ENCODE measurements at regions not wholly inside any gene's neighbourhood (a gene's known extent, or its start where the extent isn't known, plus 50 kb on each side); places are given as distances from the start of the nearest gene placed in this dataset.

DNA sequence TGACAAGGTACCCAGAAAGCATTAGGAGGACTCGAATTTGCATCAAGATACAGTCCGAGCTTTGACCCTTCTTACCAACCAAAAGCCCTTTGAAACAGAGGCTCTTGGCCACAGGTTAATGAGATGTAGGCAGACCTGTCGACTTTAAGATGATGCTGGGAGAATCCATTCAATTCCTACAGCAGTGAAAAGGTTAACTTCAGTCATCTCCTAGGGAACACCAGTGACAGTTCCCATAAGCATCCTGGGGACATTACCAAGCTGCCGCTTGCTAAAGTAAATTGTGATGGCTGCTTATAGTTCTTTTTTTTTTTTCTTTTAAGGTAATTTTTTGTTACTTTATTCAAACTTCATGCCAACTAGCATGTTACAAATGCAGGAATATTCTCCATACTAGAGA lies 379.3 kb downstream of the SOX11 start:
- no peak for DNase-seq

DNA sequence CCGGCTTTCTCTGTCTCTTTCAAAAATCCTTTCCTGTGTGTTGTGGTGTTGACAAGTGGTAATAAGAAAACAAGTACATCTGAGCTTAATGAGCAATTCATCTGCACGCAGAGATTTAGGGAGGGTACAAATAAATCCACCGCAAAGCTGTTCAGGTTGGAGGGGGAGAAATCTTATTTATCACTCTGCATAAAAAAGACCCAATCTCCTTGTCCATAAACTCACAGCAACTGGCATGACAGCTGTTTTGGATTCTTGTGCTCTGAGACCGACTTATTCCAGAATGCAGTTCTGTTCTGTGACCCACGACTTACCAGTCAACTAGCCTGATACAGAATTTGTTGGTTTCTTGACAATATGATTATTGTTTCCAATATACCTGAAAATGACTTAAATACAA lies 380.1 kb downstream of the SOX11 start:
- no peak for DNase-seq

DNA sequence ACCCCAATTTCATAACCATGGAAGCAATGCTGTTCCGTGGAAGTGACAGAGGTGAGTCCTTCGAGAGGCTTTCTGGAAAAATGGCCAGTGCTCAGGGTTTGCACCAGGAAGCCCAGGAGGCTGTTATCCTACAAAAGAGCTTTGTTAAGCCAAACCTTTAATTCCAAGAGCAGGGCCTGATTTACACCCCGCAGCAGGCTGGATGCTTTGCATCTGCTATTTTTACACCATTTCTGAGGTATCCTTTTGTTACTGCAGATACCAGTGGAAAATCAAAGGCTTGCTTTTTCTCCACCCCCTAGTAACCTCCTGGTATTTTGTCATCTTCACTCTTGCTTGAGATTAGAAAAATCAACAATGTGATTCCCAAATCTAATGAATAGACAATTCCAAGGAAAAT lies 380.6 kb downstream of the SOX11 start:
- DNase-seq, result no peak

- DNase-seq, result no peak
Observed at GRCh38 chr2:6073191-6074088, 381.3 kb downstream of the SOX11 start.

- no peak for DNase-seq
Observed at GRCh38 chr2:6074089-6074643, 382.0 kb downstream of the SOX11 start.

DNA sequence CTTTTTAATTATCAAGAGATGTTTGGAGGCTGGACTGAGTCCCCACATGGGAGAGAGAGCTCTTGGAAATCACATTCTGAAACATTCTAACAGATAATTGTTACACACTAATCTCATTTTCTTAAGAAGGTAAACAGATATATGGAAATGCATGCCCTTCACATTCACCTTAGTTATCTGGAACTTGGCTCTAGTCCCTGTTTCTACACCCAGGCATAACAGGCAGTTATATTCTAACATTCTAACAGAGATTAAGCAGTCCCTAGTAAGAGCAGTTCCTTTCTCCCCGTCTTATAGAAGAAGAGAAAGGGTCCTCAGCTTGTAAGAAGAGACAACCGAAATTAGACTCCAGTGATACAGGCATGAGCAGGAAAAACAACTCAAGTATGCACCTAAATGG lies 385.4 kb downstream of the SOX11 start:
- no peak for DNase-seq

DNA sequence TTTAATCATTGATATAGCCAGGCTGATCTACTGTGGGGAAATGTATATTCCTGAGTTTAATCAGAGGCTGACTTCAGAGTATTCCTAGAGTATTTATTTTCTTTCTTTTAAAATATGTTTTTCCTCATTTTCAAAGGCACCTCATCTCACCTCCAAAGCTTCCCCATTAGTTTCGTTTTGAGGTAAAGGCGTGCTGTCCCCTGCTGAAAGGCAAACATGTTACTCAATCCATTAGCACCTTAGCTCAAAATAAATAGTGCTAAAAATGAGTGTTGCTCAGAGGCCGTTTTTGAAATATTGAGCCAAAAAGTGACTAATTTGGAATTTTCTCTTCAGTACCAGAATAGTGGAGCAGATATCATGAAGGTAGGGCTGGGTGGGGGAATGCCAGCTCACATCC lies 386.2 kb downstream of the SOX11 start:
- no peak for DNase-seq

- no peak for DNase-seq
Observed at GRCh38 chr2:6079405-6079804, 387.2 kb downstream of the SOX11 start.

DNA sequence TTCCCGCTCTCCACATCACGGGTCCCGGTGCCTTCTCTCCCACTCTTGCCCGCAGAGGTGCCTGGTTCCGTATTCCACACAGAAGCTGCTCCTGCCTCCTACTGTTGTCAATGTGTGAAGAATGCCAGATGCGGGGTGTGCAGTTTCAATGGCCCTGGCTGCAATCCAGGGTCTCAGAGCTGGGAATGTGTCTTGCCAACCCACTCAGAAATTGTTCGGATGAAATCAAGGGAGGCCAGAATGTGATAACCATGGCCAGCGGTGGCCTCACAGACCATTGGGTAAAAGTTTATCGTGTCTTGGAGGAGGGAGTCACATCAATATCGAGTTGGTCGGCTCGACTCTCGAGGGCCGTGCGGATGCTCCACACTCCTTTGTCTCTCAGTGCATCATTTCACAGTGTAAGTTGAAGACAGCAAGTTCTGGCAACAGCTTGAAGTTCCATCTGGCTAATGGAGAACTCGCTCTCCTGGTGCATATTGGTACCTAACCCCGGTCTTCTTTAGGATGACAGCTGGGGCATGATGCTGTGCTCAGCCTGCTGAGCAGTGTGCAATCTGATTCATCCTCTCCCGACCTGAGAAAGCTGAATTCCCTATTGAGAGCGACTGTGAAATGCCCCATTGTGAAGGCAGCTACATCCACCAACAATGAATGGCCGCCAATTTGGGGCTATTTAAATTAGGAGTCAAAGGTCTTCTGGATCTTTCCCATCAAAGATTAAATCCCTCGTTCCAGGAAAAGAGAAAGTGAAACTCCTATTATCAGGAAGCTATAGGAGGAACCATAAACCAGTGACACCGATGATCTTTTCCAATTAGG lies 389.0 kb downstream of the SOX11 start:
- DNase-seq, result no peak

- DNase-seq, result no peak
Observed at GRCh38 chr2:6081955-6082624, 389.9 kb downstream of the SOX11 start.

GRCh38 chr2:6082625-6083018 lies 390.4 kb downstream of the SOX11 start:
- DNase-seq, result no peak

- DNase-seq, result no peak
Observed at GRCh38 chr2:6083136-6083535, 391.0 kb downstream of the SOX11 start.

DNA sequence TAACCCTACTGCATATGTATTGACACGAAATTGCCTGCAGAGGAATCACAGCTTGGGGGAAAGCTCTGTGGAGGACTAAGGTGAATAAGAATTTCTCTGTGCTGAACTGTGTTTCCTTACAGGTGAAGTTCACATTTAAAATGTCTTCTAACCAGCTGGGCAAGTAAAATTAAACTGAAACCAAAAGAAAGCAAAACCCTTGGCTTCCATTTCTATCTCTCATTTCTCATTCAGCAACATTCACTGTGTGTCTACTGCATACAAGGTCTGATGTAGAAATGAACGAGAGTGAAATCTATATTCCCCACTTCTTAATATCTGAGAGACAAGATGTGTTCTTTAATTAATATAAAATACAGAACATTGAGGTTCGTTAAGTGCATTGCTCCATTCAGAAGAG lies 397.3 kb downstream of the SOX11 start:
- no peak for DNase-seq

DNA sequence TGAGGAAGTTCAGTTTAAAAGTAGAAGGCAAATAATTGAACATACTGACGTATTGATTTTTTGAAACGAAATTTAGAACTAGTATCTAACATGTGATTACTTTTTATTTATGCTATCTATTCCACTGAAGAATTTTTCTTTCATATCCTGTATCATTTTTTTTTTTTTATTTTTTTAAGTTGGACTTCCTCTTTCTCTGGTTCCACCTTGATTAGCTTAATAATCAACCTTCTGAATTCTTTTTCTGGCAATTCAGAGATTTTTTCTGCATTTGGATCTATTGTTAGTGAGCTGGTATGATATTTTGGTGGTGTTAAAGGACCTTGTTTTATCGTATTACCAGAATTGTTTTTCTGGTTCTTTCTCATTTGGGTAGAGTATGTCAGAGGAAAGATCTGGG lies 411.2 kb downstream of the SOX11 start:
- no peak for DNase-seq

DNA sequence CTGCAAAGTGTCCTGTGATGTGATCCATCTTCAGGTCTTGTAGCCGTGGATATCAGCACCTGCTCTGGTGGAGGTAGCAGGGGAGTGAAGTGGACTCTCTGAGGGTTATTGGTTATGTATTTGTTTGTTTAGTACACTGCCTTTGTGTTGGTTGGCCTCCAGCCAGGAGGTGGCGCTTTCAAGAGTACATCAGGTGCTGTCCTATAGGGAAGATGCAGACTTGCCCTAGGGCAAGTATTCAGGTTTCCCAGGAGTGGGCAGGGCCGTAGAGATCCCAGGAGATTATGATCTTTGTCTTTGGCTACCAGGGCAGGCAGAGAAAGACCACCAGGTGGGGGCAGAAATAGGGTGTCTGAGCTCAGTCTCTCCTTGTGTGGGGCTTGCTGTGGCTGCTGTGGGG lies 411.8 kb downstream of the SOX11 start:
- DNase-seq, result no peak

- no peak for DNase-seq
Observed at GRCh38 chr2:6107290-6107689, 415.1 kb downstream of the SOX11 start.

- no peak for DNase-seq
Observed at GRCh38 chr2:6109831-6110230, 417.6 kb downstream of the SOX11 start.

DNA sequence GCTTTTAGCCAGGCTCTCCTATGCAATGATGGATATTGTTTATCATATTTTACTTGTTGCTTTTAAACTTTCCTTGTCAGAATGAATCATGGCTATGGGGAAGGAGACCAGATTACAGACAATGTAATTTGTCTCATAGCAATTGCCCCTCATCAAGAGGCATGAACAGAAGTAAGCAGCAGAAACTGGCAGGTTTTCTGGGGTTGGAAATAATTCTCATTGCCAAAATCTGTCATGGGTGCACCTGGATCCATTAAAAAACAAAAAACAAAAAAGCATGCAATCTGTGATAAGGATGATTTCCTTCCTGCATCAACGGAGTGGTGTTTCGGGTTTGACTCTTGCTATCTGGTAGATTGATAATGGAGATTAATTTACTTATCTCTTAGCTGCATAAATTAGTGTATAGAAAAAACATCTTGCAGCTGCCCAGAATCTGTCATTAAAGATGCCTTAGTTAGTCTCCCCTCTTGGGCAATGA lies 419.6 kb downstream of the SOX11 start:
- no peak for DNase-seq

DNA sequence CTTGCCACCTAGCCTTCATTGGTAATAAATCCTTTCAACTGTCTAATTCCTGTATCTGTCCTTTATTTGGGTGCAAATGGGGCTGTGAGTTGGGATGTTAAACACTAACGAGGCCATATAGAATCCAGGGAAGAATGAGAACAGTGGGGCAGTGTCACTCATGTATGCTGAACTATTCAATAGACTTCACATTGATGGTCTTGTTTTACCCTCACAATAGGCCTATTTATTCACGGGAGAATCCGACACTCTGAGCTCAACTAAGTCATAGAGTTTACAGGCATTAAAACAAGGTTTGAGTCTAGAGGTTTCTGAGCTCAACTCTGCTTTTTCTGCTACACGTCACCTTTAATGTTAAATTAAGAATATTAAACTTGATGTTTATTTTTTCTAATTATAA lies 421.6 kb downstream of the SOX11 start:
- no peak for DNase-seq

DNA sequence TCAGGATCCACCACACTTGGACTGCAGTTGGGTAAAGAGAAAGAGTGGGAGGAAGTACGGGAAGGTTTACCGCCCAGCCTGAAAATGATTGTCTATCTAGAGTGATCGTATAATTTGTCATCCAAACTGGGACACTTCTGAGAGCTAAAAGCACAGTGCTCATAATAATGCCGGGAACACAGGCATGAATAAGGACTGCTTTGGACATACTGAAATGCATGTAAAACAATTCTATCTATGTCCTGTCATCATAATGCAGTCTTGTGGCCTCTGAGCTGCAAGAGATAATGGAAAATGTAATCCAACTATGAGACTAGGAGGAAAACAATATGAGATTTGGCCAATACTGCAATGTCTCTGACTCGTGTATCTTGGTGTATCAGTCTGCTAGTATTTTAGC lies 435.5 kb downstream of the SOX11 start:
- DNase-seq, result no peak

DNA sequence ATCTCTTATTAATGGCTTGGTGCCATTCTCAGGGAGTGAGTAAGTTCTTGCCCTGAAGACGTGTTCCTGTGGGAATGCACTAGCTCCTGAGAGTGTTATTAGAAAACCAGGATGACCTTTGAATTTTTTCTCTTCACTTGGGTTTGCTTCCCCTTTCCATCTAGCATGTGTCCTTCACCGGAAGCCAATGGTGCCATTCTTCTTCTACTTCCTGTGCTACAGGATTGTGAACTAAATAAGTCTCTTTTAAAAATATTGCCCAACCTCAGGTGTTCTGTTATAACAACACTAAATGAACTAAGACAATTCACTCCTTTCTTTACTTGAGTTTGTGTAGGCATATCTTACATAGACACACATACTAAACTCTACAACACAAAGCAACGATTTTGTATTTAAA lies 447.0 kb downstream of the SOX11 start:
- no peak for DNase-seq

GRCh38 chr2:6139916-6140315 lies 447.7 kb downstream of the SOX11 start:
- no peak for DNase-seq

- no peak for DNase-seq
Observed at GRCh38 chr2:6140509-6140908, 448.3 kb downstream of the SOX11 start.

All from central memory CD4-positive, alpha-beta T cell (primary cell).